HUDEP-2 (cell line): ENCODE measurements at regions not wholly inside any gene's neighbourhood (a gene's known extent, or its start where the extent isn't known, plus 50 kb on each side); places are given as distances from the start of the nearest gene placed in this dataset.

ENCODE experiments used
- DNase-seq, 76 experiments: peaks; one replicate each; lab custom pipeline; 2025; ENCODE audit not compliant: unreplicated experiment in 76 of 76; lab: John Stamatoyannopoulos, UW

GRCh38 chr11:19442554-19442910 is 201.8 kb upstream of the E2F8 start:
- DNase-seq, result no peak

DNA sequence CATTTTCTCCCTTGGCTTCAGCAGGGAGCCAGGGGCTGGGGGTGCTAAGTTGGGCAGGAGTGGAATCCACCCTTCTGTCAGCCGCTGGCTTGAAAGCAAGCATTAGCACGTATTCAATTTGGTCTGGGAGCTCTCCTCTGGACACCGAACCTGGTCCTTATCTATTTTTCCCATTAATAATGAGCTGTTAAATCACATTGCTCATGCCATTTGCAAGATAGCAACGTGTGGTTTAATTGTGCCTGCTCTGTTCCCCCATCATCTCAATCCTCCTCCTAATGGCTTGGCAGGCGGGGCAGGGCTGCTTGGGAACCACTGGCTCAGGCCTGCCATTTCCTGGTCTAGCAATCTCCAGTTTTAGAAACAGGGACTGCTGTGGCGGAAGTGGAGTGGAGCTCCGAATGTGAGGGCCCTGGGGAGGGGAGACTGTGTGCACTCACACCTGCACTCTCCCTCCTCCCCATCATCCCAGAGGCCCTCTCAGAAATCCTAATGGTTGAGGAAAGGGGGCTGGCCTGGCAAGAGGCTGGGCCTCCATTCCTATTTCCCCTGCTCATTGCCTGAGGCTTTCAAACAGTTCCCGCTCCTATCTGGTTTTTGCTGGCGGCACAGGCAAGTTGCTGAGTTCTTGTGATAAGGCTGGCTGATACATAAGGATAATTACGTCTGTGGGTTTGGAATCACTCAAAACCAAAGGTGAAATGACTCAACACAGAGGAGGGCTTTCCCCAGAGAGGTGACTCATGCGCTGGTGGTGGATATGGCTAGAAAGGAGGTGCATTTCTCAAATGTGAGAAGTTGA is 201.2 kb upstream of the E2F8 start:
- DNase-seq, result peak in 42 of 76 experiments; percentile 1 to 75 (median 25)

DNA sequence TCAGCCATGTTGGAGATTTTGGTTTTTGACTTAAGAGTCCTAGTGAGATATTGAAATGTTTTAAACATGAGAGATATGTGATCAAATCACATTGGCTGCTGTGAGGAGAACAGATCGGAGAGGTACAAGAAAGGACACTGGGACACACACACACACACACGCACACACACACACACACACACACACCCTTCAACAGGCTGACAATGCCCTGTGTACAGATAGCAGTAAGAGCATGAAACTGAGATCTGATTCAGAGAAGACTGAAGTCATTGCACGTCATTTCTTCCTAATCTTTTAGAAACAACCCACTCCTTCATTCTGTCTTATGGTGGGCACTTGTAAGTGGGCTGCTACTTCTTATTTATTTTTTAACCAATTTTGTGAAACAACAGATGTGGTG is 200.5 kb upstream of the E2F8 start:
- no peak for DNase-seq

GRCh38 chr11:19437760-19438159 is 197.0 kb upstream of the E2F8 start:
- DNase-seq, result no peak

GRCh38 chr11:19436932-19437331 is 196.2 kb upstream of the E2F8 start:
- no peak for DNase-seq

DNA sequence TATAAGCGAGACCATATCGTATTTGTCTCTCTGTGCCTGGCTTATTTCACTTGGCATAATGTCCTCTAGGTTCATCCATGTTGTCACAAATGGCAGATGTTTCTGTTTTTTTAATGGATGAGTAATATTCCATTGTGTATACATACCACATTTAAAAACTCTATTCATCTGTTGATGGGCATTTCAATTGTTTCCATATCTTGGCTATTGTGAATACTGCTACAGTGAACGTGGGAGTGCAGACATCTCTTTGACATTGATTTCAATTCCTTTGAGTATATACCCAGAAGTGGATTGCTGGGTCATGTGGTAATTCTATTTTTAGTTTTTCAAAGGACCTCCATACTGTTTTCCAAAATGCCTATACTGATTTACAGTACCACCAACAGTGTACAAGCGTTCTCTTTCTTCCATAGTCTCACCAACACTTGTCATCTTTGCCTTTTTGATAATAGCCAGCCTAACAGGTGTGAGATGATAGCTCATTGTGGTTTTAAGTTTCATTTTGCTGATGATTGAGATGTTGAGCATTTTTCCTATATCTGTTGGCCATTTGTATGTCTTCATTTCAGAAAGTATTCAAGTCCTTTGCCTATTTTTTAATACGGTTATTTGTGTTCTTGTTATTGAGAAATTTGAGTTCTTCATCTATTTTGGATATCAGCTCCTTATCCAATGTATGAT is 194.7 kb upstream of the E2F8 start:
- DNase-seq, result no peak

DNA sequence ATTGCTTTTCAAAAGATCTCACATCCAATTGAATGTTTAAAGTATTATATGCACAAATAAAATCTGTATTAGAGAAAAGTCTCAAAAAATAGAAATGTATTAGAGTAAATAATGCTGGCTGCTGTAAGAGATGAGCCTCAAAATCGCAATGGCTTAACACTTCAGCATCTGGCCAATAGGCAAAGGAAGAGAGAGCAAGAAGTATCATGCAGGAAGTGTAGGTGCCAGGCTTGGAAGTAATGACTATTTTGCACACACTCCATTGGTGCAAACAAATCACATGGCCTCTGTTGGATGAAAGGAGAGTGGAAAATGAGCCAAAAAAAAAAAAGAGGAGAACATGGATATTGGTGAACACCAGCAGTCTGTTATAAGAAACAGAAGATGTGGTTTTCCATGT is 193.0 kb upstream of the E2F8 start:
- no peak for DNase-seq

- no peak for DNase-seq
Observed at GRCh38 chr11:19433367-19433766, 192.6 kb upstream of the E2F8 start.

DNA sequence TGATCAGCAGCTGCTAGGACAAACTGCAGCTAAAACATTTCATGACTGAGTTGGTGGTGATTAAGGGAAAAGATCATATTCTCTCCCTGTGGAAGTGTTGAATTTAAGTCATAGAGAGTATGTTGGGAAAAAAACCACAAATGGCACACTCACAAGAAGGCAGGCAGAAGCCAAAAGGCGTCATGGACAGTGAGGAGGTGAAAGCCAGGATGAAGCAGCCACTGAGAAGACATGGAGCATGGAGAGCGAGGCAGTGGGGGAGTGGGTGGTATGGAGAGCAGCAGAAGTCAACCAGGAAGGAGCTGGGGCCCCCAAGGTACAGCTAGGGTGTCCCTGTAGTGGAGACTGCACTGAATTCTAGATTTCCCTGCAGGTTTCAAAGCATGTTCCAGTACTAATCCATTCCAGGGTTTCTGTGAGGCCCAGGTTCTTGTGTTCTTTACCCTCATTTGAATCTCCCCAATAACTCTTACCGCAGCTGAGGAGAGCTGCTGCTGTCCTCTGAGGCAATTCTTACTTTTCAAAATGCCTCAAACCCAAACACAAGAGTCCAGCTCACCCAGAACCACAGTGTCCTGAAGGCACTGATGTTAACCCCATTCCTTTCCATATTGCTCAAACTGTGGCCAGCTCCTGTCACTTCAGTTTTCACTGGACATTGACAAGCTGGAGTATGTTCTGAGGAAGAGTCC is 191.8 kb upstream of the E2F8 start:
- no peak for DNase-seq

DNA sequence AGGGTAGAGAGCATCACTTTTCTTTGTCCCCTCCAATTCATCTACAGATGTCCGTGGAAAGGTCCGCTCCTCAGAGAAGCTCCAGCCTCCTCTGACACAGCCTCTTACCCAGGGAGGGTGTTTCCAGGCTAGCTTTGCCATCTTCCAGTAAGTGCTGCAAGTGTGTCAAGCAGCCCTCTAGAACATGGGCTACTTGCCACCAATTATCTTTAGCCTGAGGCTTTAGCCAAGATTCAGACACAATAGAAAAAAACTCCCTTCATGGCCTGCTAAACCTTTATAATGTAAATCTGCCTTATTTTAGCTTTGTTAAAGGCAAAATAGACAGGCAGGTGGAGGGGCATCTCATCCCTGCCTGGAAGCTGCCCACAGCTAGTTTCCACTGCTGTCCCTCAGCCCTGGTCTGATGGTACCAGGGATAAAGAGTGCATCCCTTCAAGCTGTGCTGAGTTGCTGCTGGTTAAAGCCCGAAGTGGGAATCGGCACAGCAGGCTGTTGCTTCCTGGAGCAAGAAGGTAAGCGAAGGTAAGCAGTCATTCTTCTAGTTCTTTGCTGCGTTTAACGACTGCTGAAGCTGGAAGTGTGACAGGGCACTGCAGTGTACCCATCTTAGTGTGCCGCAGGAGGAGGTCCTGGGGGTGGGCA is 190.1 kb upstream of the E2F8 start:
- no peak for DNase-seq

DNA sequence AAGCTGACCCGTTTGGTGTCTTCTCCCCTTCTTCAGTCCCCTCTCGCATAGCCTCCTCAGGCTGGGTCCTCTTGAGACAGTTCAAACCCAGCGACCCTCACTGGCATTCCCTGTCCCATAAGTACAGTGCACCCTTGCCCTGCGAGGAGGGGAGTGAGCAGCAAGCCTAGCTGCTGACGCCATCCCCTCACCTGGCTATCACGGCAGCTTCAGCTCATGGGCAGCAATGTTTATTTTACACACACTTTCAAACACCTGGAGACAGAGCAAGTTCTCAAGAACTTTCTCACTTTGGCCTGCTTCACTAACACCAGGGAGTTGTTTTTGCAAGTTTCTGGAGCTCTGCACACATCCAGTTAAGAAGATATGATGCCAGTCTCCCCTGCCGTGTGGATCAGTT is 189.6 kb upstream of the E2F8 start:
- no peak for DNase-seq

GRCh38 chr11:19429108-19429760 is 188.5 kb upstream of the E2F8 start:
- no peak for DNase-seq

GRCh38 chr11:19428206-19429002 is 187.7 kb upstream of the E2F8 start:
- no peak for DNase-seq

DNA sequence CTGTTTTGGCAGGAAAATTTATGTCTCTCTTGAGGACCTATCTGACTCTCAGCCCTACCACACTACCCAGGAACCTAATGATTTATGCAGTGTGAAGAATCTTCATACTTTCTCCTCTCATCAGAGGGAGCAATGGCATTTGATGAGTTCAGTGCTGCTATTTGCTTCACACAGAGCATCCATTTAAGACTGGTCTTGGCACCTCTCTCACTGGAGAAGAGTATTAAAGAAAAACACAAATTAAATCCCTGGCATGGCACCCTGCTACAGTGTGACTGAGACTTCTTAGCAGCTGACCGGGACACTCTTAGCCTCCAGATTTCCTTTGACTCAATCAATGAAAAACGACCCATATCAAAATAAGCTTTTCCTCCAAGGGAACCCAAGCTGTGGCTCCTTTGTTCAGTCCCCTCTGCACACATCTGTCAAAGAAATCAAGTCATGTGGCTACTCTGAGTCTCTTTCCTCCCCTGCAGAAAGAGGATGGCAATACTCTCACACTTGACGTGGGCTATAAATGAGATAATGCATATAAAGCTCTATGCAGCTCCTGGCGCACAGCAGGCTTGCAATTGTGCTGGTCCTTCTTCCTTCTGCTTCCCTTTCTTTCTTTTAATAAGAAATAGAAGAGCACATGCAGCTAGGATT is 186.1 kb upstream of the E2F8 start:
- DNase-seq, result no peak

- DNase-seq, result no peak
Observed at GRCh38 chr11:19426011-19426755, 185.4 kb upstream of the E2F8 start.

DNA sequence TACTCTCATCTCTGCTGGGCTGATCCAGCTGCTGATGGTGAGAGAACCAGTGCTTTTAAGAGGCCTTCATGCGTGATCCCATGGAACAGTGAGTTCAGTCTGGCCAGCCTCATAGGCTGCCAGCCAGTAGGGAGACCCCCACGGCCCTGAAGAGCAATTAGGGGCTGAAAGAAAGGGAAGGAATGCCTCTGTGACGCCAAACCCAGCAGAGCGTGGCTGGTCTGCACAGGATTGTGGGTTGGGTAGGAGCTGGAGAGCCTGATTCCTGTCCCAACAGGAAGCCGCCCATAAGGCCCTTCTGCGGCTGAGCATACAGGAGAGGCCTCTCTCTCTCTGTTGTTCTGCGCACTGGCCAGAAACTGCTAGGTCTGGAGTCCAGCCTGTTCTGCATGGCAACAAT is 181.5 kb upstream of the E2F8 start:
- DNase-seq, result no peak

- no peak for DNase-seq
Observed at GRCh38 chr11:19420868-19421533, 180.3 kb upstream of the E2F8 start.

DNA sequence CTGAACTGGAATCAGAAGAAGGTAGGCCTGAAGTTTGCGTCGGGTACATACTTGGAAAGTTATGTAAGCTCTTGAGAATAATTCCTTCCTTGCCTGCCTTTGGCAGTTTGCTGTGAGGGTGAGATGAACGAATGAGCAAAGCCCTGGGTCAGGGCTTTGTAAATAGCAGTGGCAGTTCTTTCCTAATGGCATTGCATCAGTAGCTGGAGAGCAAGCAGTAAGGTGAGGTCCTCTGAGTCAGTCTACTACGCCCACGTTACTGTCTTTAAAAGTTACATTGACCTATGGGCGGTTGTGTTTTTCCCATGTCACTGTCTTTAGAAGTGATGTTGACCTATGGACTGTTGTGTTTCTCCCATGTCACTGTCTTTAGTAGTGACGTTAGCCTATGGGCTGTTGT is 179.1 kb upstream of the E2F8 start:
- DNase-seq, result no peak
